ENCODE measurements at regions not wholly inside any gene's neighbourhood (a gene's known extent, or its start where the extent isn't known, plus 50 kb on each side); places are given as distances from the start of the nearest gene placed in this dataset.

GRCh38 chr2:41970988-41971660, 76.7 kb upstream of the PKDCC start:
- DNase-seq, result no peak

- DNase-seq, result no peak
These were observed 75.6 kb upstream of the PKDCC start for GRCh38 chr2:41972179-41972578.

- no peak for DNase-seq
These were observed 75.0 kb upstream of the PKDCC start for GRCh38 chr2:41972819-41973218.

GRCh38 chr2:41973871-41974270, 74.0 kb upstream of the PKDCC start:
- DNase-seq, result no peak

- no peak for DNase-seq
These were observed 66.4 kb upstream of the PKDCC start for GRCh38 chr2:41981417-41981816.

- no peak for DNase-seq
These were observed 62.2 kb upstream of the PKDCC start for GRCh38 chr2:41985573-41986095.

GRCh38 chr2:41989501-41990180, 58.2 kb upstream of the PKDCC start:
- no peak for DNase-seq

GRCh38 chr2:41990245-41990644, 57.6 kb upstream of the PKDCC start:
- DNase-seq, result no peak

GRCh38 chr2:41990688-41991087, 57.1 kb upstream of the PKDCC start:
- no peak for DNase-seq

- DNase-seq, result no peak
These were observed 55.7 kb upstream of the PKDCC start for GRCh38 chr2:41992056-41992642.

- no peak for DNase-seq
These were observed 55.0 kb upstream of the PKDCC start for GRCh38 chr2:41992671-41993434.

GRCh38 chr2:41993435-41993925, 54.3 kb upstream of the PKDCC start:
- no peak for DNase-seq

- no peak for DNase-seq
These were observed 53.6 kb upstream of the PKDCC start for GRCh38 chr2:41994233-41994637.

- no peak for DNase-seq
These were observed 53.2 kb upstream of the PKDCC start for GRCh38 chr2:41994661-41995060.

GRCh38 chr2:41997561-41997960, 50.3 kb upstream of the PKDCC start:
- no peak for DNase-seq

Measured in NCI-H2029 treated with DMSO at 0.1 percent for 48 hours (cell line).